Astrocyte (in vitro differentiated cells and primary cell): ENCODE measurements at regions not wholly inside any gene's neighbourhood (a gene's known extent, or its start where the extent isn't known, plus 50 kb on each side); places are given as distances from the start of the nearest gene placed in this dataset.

ENCODE experiments used
- CTCF ChIP-seq: IDR thresholded peaks from 2 replicates; pipeline ENCODE4 v1.5.1; 2011; ENCODE audit warnings: low read depth, mild to moderate bottlenecking, inconsistent platforms, low read length, moderate library complexity; ENCODE audit not compliant: insufficient read depth
- EZH2 ChIP-seq: IDR thresholded peaks from 2 replicates; pipeline ENCODE4 v1.6.1; 2012; ENCODE audit warnings: mild to moderate bottlenecking, low read length, inconsistent platforms; ENCODE audit not compliant: insufficient read depth

GRCh38 chr13:61095885-61096284 is 319.8 kb downstream of the PCDH20 start:
- TF ChIP-seq CTCF (no peak), EZH2 (no peak)
